ENCODE measurements at regions not wholly inside any gene's neighbourhood (a gene's known extent, or its start where the extent isn't known, plus 50 kb on each side); places are given as distances from the start of the nearest gene placed in this dataset.

GRCh38 chr5:106940986-106941385, 729.8 kb downstream of the EFNA5 start:
- in situ Hi-C loops (cut with HindIII; ENCODE audit: low sequenced_read_pairs), result no loop called here

DNA sequence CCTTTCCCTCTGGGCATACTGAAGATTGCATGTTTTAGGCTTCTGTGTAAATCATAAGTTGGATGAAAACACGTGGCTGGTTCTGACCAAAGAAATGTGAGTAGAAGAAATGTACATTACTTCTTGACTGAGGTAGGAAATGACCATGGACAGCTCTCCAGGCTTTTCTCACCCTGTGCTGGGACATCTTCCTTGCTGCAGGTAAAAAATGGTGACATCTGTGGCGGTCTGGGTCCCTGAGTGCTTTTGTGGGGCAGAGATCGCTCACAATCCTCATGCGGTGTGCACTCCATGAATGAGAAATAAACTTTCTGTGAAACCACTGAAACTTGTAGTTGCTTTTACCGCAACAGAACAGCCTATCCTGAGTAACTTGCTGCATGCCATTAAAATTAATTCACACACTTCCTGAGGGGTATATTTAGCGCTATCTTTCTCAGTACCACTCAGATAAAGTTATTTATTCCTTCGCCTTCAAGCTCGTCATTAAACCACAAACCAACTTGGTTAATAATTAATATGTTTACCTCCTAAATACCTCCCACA, 730.4 kb downstream of the EFNA5 start:
- in situ Hi-C loops (cut with HindIII; ENCODE audit: low sequenced_read_pairs), result no loop called here

DNA sequence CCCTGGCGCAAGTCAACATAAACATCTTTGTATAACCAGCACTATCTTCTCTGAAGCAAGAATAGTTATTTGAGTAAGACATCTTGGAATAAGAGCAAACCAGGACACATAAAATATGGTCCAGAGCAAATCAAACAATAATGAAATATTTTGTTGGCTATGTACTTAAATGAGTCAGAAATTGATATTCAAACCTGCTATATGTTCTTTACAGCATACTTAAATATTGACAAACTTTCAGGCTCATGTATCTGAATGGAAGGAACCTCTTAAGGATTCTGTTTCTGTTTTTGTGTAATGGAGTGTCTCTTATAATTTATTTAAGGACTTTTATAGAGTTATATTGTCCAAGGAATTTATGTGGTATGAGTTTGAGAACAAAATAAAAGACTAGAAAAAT, 747.3 kb downstream of the EFNA5 start:
- in situ Hi-C loops (cut with HindIII; ENCODE audit: low sequenced_read_pairs), result no loop called here

- in situ Hi-C loops (cut with HindIII; ENCODE audit: low sequenced_read_pairs), result no loop called here
These were observed 749.2 kb downstream of the EFNA5 start for GRCh38 chr5:106921567-106921966.

DNA sequence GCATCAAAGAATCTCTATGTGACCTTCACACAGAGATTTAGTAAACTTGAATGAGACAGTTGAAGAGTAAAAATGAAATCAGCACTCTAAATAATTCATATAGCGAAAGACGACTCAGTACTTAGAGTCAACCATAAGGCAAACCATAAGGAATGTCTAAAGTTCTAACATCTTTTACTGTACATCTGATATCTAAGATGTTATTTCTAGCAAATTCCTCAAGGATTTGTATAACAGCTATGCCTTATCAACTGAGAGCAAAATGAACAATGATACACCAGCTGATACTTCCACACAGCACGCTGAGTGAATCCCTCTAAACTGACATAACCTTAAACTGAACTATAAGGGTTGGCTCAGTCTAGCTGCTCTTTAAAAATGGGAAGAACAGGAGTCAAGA, 760.3 kb downstream of the EFNA5 start:
- in situ Hi-C loops (cut with HindIII; ENCODE audit: low sequenced_read_pairs), result no loop called here

GRCh38 chr5:106909716-106910115, 761.0 kb downstream of the EFNA5 start:
- in situ Hi-C loops (cut with HindIII; ENCODE audit: low sequenced_read_pairs), result no loop called here

GRCh38 chr5:106907979-106908378, 762.8 kb downstream of the EFNA5 start:
- in situ Hi-C loops (cut with HindIII; ENCODE audit: low sequenced_read_pairs), result no loop called here

DNA sequence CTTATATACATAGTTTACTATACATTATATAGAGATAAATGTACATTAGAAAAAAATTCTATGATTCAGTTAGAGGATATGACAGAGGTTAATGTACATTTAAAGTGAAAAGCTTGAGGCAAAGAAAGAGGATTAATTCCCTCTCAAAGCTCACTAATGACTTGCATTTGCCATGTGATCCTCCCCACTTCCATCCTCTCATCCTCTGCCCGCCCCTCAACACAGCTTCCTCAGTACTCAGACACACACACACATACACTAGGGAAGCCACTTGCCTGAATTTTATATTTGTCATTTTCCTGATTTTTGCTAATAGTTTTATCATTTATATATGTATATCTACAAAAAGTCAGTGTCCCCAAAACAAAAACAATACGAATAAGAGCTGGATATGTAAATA, 764.5 kb downstream of the EFNA5 start:
- in situ Hi-C loops (cut with HindIII; ENCODE audit: low sequenced_read_pairs), result no loop called here

DNA sequence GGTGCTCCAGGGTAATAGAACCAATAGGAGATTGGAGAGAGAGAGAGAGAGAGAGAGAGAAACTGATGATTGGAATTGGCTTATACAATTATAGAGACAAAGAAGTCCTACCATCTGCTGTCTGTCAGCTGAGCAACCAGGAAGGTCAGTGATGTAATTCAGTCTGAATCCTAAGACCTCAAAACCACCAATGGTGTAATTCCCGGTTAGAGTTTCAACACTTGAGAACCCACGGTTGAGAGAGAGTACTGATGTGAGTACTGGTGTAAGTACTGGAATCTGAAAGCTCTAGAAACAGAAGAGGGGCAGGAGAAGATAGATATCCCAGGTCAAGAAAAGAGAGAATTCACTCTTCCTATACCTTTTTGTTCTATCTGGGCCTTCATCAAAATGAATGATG, 775.8 kb downstream of the EFNA5 start:
- in situ Hi-C loops (cut with HindIII; ENCODE audit: low sequenced_read_pairs), result no loop called here

- in situ Hi-C loops (cut with HindIII; ENCODE audit: low sequenced_read_pairs), result no loop called here
These were observed 788.7 kb downstream of the EFNA5 start for GRCh38 chr5:106882035-106882434.

- in situ Hi-C loops (cut with HindIII; ENCODE audit: low sequenced_read_pairs), result no loop called here
These were observed 790.1 kb downstream of the EFNA5 start for GRCh38 chr5:106880656-106881055.

DNA sequence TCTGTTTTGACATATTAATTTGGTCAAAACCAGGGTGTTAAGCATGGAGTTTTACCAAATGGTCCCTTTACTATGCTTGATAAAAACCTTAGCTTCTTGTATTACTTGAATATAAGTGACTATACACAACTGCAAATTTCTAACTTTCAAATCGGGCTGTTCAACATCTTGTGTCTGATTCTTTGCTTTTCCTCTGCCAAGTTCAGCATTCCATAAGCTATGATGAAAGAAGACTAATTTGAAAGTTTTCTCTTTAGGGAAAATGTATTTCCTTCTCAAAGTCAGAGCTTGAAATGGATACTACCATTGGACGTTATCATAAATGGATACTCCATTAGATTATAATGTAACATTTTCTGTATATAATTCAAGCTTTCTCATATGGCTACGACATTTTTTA, 792.9 kb downstream of the EFNA5 start:
- in situ Hi-C loops (cut with HindIII; ENCODE audit: low sequenced_read_pairs), result no loop called here

DNA sequence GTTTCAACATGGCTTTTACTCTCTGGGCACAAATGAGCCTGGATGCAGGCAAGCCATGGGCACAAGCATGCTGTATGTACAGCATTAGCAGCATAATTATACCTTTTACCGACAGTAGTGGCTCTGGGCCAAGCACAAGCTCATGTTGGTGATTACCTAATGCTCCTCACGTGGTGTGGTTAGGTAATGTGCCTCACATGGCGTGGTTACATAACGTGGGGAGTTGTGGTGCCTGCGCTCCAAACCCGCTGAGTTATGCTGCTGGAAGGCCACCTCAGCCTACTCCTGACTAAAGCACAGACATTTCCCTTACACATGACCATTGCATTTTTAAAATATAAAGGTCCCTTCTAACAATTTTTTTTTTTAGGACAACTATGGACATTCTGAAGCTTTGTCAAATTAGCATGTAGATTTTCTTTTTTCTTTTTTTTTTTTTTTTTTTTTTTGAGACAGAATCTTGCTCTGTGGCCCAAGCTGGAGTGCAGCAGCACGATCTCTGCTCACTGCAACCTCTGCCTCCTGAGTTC, 794.0 kb downstream of the EFNA5 start:
- in situ Hi-C loops (cut with HindIII; ENCODE audit: low sequenced_read_pairs), result no loop called here

- in situ Hi-C loops (cut with HindIII; ENCODE audit: low sequenced_read_pairs), result no loop called here
These were observed 794.5 kb downstream of the EFNA5 start for GRCh38 chr5:106876298-106876622.

GRCh38 chr5:106875591-106876297, 795.0 kb downstream of the EFNA5 start:
- in situ Hi-C loops (cut with HindIII; ENCODE audit: low sequenced_read_pairs), result no loop called here

DNA sequence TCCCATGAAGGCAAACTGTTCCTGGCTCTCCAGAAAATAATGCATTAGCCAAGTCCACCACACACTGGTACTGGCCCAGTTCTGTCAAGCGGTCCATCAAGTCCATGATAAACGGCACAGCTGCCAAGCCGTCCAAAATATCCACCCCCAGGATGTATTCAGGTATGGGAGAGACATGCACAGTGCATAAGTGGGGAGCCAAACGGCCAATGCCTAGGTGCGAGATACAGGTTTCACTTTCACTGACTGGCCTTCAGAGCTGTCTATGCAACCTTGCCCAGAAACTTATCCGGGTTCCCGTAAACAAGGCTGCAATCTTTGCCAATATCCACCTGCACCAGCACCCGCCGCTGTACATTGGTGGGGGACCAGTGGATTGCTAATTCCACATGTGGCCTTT, 795.8 kb downstream of the EFNA5 start:
- in situ Hi-C loops (cut with HindIII; ENCODE audit: low sequenced_read_pairs), result no loop called here

DNA sequence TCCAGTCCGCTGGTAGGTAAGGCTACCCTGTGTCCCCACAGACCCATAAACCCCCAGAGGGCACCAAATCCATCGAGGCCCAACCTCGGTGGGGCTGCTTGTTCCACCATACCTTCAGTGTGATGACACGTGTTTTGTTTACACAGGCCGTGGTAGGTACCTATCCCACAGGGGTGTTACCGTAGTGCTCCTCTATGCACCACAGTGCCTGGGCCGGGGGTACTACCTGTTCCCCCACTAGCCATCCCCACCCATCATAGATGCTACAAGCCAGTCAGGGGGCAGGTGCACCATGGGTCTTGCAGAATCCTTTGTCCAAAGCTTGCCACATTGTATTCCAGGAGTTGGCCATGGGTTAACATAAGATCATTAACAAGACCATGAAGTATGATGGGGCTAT, 796.2 kb downstream of the EFNA5 start:
- in situ Hi-C loops (cut with HindIII; ENCODE audit: low sequenced_read_pairs), result no loop called here

DNA sequence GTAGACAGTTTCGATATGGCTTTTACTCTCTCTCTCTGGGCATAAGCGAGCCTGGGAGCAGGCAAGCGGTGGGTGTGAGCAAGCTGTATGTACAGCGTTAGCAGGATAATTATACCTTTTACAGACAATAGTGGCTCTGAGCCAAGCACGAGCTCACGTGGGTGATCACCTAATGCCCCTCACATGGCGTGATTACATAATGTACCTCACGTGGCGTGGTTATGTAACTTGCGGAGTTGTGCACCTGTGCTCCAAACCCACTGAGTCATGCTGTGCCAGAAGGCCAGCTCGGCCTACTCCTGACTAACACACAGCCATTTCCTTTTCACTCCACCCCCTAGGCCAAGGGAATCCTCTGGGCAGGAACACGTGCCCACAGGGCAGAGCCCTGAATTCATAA, 797.2 kb downstream of the EFNA5 start:
- in situ Hi-C loops (cut with HindIII; ENCODE audit: low sequenced_read_pairs), result no loop called here

GRCh38 chr5:106865279-106865678, 805.5 kb downstream of the EFNA5 start:
- in situ Hi-C loops (cut with HindIII; ENCODE audit: low sequenced_read_pairs), result no loop called here

DNA sequence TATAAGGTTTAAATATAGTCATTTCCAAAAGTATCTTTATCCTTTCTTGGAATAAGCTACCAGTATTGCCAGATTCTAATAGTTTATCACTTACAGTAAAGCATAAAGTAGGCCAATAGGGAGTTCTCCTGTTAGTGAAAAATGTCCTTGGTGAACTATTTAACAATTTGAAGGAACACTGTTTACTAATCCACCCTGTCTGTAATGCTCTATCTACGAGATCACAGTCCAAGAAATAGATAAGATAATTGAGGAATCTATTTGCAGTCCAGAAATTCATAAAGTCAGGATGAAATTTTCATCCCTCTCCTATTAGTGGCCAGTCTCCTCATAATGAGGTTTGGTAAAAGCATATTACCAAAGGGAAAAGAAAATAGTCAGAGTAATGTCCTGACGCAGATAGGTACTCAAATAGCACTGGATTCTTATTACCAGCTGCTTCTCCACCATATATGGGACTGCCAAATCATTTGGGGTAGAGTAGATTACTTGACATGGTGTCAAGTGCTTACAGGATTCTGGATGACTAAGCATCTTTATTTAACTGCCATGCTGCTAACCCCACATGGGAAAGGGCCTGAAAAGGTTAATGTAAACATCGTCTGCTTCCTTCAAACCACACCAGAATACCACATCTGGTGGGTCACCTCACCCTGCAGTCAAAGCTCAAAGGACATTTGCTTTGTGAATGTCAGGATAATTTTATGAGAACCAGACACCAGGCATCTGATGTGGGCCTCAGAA, 808.1 kb downstream of the EFNA5 start:
- in situ Hi-C loops (cut with HindIII; ENCODE audit: low sequenced_read_pairs), result no loop called here

DNA sequence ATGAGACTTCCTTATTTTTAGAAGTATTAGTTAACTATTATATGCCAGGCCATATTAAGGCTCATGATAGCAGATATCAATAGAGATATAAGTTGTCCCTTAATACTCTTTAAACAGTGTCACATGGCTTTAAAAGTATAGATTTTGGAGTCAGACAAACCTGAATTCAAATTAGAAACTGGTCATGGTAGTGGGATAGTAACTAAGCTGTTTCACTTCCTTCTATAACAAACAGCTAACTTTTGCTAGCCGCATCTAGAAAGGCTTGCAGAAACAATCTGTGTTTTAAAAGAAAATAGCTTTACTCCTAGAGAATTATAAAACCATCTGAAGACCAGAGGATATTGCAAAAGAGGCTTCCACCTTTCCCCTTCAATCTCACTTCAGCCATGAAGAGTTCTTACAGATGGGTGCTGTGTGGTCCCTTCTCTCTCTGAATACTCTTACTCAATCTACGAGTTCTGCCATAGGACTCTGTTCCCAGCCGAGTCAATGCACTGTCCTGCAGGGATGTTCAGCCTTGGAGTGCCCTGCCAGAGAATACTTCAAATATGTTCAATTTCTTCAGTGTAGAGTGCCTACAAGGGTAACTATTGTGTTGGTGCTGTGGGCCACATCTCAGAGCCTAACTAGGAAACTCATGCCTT, 810.2 kb downstream of the EFNA5 start:
- in situ Hi-C loops (cut with HindIII; ENCODE audit: low sequenced_read_pairs), result no loop called here

- in situ Hi-C loops (cut with HindIII; ENCODE audit: low sequenced_read_pairs), result no loop called here
These were observed 812.1 kb downstream of the EFNA5 start for GRCh38 chr5:106858616-106859015.

Data from endothelial cell of hepatic sinusoid (primary cell).